Daoy (cell line): ENCODE measurements at regions not wholly inside any gene's neighbourhood (a gene's known extent, or its start where the extent isn't known, plus 50 kb on each side); places are given as distances from the start of the nearest gene placed in this dataset.
A peak's percentile ranks its signal among the peaks of the same experiment; 100 is the strongest.

ENCODE experiments used
- DNase-seq: peaks from one replicate; pipeline ENCODE4 v3.0.0-alpha.2; 2015; ENCODE audit warnings: low read depth

DNA sequence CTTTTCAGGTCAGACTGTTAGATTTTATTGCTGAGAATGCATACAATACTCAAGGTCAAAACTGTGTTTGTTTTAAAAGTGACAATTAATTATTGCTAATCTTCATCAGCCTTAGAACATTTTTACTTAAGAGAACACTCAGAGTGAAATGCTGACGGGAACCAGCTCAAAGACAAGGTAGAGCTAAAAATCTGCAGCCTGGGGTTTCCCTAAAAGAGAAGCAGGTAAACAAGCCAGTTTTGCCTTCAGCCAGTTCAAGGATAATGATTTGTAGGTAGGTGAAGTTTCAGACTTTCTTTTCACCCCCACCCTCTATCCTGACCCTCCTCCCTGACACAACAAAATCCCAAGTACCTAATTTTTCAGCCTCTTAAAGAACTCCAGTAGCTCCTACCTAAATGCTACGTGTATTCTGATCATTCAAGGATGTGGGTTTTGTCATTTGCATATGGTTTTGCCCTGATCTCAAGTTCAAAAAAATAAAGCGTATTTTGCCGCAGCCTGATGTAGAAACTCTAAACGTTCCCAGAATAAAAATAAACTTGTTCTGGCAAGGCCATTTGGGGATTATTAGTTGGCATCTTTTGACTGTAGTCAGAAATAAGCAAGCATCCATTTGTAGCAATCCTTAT is 407.2 kb downstream of the EFNA5 start:
- no peak for DNase-seq

GRCh38 chr5:107257885-107258520 is 412.7 kb downstream of the EFNA5 start:
- DNase-seq: peak; percentile 70

DNA sequence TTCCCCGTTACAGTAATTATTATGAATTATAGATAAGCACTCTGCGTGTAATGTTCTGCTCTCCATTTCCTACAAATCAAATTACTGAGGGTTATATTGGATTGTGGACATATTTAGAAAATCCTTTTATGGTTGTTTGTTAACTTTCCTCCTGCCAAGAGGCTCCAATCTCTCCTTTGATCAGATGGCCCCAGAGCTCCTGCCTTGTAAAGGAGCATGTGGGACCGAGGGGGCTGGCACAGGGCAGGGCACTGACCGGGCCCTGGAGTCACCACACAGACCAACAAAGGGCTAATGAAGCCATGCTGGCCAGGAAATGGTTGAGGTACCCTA is 415.9 kb downstream of the EFNA5 start:
- DNase-seq: no peak

DNA sequence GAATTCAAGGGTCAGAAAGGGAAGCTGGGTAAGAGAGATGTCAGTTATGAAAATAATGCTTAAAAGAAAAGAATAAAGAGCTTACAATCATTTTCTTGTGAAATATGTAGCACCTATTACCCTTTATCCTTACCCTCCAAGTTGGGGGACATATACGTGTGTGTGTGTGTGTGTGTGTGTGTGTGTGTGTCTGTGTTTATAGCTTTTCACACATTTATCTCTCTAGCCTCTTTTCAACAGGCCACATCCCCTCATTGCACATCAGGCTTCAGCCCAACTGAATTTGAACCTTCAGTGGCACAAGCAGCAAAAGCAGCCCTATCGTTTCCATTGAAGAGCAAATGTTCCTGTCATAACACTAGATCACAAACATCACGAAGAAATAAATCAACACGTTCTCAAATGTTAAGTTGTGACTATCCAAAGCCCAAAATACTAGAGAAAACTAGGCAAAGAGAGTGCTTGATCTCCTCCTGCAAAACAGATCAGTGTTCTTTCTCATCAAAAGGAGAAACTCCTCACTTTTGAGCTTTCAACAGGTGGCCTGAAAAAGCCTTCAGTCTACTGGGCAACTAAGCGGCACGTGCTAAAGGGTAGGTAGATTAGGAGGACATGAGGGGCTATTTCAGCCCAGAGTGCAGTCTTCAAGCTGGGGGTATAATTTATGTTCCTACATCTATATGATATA is 416.4 kb downstream of the EFNA5 start:
- DNase-seq: no peak

DNA sequence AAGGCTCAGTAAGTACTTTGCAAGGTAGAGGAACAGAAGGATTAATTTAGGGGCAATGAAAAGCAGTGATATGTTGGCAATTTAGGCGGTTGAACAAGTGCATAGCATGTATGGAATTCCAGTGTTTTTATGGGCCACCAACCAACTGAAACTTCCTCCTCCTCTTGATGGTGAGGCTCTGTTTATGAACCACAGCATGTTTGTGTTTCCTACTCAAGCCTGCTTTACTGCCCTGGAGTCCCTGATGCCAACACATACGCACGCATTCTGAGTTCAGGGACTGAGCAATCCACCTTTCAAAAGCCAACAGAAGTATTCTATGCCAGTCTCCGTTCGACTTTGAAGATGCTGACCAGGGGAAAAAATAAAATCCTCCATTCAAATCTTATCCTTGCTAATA is 417.5 kb downstream of the EFNA5 start:
- peak; percentile 11 for DNase-seq

- no peak for DNase-seq
Measured at GRCh38 chr5:107251151-107251550, 419.6 kb downstream of the EFNA5 start.

- DNase-seq: peak; percentile 60
Measured at GRCh38 chr5:107248066-107248695, 422.6 kb downstream of the EFNA5 start.

DNA sequence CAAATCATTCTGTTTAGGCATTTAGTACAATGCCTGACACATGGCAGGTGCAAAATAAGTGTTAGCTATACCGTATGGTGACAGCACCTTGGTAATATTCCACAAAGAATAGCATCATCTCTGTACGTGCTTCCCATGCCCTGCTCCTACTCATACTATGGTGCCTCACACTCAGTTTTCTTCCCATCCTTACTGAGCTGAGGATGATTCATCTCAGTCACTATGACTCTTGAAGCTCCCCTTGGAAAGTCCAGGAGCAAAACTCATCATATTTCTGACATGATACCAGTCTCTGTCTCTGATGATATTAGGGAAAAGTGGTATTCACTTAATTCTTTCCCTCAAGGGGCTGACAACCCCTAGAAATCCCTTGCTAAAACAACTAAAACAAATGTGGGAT is 423.3 kb downstream of the EFNA5 start:
- DNase-seq: peak; percentile 19

DNA sequence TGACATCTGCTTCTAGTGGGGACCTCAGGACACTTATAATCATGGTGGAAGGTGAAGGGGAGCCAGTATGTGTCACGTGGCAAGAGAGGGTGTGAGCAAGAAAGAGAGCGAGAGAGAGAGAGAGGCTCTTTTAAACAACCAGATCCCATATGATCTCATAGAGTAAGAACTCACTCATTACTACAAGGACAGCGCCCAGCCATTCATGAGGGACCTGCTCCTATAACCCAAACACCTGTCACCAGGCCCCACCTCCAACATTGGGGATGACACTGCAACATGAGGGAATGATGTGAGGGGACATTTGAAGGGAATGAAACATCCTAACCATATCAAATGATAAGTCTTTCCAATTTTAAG is 427.5 kb downstream of the EFNA5 start:
- no peak for DNase-seq

- no peak for DNase-seq
Measured at GRCh38 chr5:107242411-107243219, 428.1 kb downstream of the EFNA5 start.

DNA sequence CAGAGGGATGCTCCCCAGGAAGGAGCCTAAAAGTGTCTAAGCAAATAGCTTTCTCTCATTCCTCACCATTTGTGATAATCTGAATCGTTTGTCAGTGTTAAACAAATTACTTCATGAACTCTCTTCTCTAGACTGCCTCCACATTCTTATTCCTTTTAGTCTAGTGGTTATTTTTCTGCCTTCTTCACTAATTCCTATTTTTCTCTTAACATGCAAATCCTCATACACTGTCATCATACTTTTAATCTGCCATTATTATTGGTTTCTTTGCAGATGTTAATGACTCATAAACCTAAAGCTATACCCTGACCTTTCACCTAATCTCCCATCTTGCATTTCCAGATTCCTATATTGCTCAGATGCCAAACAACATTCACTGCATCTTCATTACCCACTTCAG is 428.9 kb downstream of the EFNA5 start:
- DNase-seq: no peak

DNA sequence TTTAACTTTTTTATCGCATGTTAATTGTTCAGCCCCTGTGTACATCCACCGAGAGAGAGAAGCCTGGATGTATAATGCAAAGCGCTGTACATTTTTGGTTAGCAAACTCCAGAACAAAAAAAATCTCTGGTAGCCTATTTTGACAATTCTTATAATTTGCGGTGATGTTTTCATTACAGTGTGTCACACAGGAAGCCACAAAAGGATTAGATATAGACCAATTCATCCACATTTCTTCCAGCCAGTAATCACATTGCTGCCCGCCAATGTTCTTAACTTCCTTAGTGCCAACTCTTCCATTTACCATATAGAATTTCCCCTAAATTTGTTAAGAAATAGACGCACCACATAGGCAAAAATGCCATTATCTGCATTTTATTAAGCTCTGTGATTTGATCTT is 435.6 kb downstream of the EFNA5 start:
- DNase-seq: peak; percentile 7

DNA sequence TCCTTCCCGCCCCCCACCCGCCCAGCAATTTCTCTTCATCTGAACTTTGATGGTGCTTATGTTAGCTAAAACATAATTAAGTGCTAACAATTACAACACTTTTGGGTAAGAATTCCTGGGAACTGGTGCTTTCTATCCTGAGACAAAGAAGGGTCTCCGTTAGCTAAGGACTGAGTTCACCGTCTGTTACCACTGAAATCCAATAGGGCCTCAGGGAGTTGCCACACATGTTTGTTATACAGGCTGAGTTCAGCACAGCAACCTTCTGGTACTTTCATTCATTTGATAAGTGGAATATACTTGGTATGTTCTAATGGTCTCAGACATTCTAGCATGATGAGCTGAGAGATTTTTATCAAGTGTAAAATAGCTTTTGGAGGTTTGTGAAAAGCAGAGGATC is 437.9 kb downstream of the EFNA5 start:
- no peak for DNase-seq

DNA sequence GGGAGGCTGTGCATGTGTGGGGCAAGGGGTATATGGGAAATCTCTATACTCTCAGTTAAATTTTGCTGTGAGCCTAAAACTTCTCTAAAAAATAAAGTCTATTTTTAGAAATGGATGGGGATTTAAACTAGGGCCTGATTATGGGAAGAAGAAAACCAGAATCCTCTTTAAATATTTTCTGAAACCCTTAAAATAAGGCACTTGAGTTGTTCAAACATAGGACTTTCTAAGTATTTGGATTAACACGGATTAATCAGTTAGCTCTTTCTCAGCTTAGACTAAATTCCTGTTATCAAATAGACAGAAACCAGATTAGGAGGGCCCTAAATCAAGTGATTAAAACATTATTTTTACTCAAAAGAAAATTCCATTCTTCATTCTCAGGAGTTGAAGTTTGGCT is 438.4 kb downstream of the EFNA5 start:
- no peak for DNase-seq

DNA sequence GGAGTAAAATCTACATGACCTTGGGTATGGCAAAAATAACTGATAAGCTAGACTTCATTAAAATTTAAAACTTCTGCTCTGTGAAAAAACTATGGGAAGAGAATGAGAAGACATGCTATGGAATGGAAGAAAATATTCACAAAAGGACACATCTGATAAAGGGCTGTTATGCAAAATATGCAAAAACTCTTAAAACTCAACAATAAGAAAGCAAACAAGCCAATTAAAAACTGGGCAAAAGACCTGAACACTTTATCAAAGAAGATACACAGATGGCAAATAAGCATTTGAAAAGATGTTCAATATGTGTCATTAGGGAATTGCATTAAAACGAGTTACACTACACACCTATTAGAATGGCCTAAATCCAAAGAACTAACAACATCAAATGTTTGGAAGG is 439.5 kb downstream of the EFNA5 start:
- DNase-seq: no peak

- no peak for DNase-seq
Measured at GRCh38 chr5:107230367-107230766, 440.4 kb downstream of the EFNA5 start.

DNA sequence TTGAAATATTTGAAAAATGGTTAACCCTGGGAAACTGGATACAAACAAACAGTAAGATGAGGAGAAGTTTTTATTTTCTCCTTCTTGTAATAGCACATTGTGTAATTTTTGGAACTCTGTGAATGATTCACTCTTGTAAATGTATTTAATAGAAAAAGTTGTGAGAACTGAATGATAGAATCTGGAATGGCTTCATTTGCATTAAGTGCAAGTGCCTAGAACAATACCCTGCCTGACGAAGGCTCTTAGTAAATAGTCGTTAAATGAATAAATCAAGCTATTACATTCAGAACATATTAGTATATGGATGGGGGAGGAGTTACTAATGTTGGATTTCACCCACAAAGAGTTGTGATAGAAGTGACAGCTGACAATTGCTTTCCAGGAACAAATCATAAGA is 442.5 kb downstream of the EFNA5 start:
- no peak for DNase-seq

DNA sequence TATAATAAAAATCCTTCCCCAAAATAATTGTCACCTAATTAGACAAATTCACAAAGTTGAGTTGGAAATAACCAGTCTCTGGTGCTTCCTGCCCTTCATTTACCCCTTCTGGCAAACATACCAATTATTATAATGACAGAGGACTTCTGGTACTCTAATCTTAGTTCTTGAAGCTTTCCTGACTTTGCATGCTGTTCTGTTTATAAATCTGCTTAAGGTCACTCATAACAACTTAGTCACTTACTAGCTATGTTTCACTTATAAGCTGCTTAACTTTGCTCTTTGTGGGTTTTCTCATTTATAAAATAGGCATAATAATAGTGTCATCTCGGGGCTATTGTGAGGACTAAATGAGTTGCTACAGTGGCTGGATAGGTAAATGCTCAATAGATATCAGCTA is 446.5 kb downstream of the EFNA5 start:
- DNase-seq: no peak

GRCh38 chr5:107223066-107223465 is 447.7 kb downstream of the EFNA5 start:
- no peak for DNase-seq

GRCh38 chr5:107219993-107220392 is 450.7 kb downstream of the EFNA5 start:
- no peak for DNase-seq

- peak; percentile 63 for DNase-seq
Measured at GRCh38 chr5:107218457-107219193, 452.1 kb downstream of the EFNA5 start.

GRCh38 chr5:107217721-107218130 is 453.0 kb downstream of the EFNA5 start:
- peak; percentile 11 for DNase-seq
